GM12875 (cell line): ENCODE measurements at regions not wholly inside any gene's neighbourhood (a gene's known extent, or its start where the extent isn't known, plus 50 kb on each side); places are given as distances from the start of the nearest gene placed in this dataset.

Experiments
- H3K4me3 ChIP-seq: one replicate; pipeline ENCODE4 v1.5.1; 2011; ENCODE audit warnings: low read depth, low read length, control low read depth
- CTCF ChIP-seq: IDR thresholded peaks from 2 replicates; pipeline ENCODE4 v1.5.1; 2011; ENCODE audit warnings: low read depth, mild to moderate bottlenecking, control low read depth, inconsistent platforms, low read length, moderate library complexity, borderline replicate concordance; ENCODE audit not compliant: insufficient read depth

- no peak overlapping the region for H3K4me3 ChIP-seq
- no peak for TF ChIP-seq CTCF
Observed at GRCh38 chrX:137430301-137430700, 135.6 kb upstream of the ZIC3 start.

- TF ChIP-seq CTCF: no peak
Observed at GRCh38 chrX:137428766-137429591, 136.9 kb upstream of the ZIC3 start.

GRCh38 chrX:137428221-137428661, 137.7 kb upstream of the ZIC3 start:
- H3K4me3 ChIP-seq: no peak overlapping the region
- TF ChIP-seq CTCF: no peak

More at GRCh38 chrX:137428766-137429591, 136.9 kb upstream of the ZIC3 start:
- no peak overlapping the region for H3K4me3 ChIP-seq

GRCh38 chrX:137427816-137428215, 138.1 kb upstream of the ZIC3 start:
- TF ChIP-seq CTCF: no peak
- no peak overlapping the region for H3K4me3 ChIP-seq

- no peak for TF ChIP-seq CTCF
- no peak overlapping the region for H3K4me3 ChIP-seq
Observed at GRCh38 chrX:137427426-137427778, 138.5 kb upstream of the ZIC3 start.

- no peak for TF ChIP-seq CTCF
- no peak overlapping the region for H3K4me3 ChIP-seq
Observed at GRCh38 chrX:137426695-137427425, 139.1 kb upstream of the ZIC3 start.
